ENCODE measurements at regions not wholly inside any gene's neighbourhood (a gene's known extent, or its start where the extent isn't known, plus 50 kb on each side); places are given as distances from the start of the nearest gene placed in this dataset.

GRCh38 chr14:95442016-95442632, 74.3 kb downstream of the SYNE3 start:
- DNase-seq (ENCODE audit: low read depth), result no peak

GRCh38 chr14:95440951-95441350, 75.5 kb downstream of the SYNE3 start:
- no peak for DNase-seq (ENCODE audit: low read depth)

- DNase-seq (ENCODE audit: low read depth), result no peak
Observed at GRCh38 chr14:95440496-95440895, 76.0 kb downstream of the SYNE3 start.

- DNase-seq (ENCODE audit: low read depth), result no peak
Observed at GRCh38 chr14:95439881-95440280, 76.6 kb downstream of the SYNE3 start.

GRCh38 chr14:95437715-95438114, 78.7 kb downstream of the SYNE3 start:
- DNase-seq (ENCODE audit: low read depth), result no peak

GRCh38 chr14:95436354-95436753, 80.1 kb downstream of the SYNE3 start:
- DNase-seq (ENCODE audit: low read depth), result no peak

- DNase-seq (ENCODE audit: low read depth), result no peak
Observed at GRCh38 chr14:95434121-95434520, 82.3 kb downstream of the SYNE3 start.

GRCh38 chr14:95433094-95433478, 83.4 kb downstream of the SYNE3 start:
- no peak for DNase-seq (ENCODE audit: low read depth)

GRCh38 chr14:95432144-95433093, 84.0 kb downstream of the SYNE3 start:
- DNase-seq (ENCODE audit: low read depth), result no peak

- DNase-seq (ENCODE audit: low read depth), result no peak
Observed at GRCh38 chr14:95431199-95432143, 85.0 kb downstream of the SYNE3 start.

- DNase-seq (ENCODE audit: low read depth), result no peak
Observed at GRCh38 chr14:95428557-95428956, 87.9 kb downstream of the SYNE3 start.

GRCh38 chr14:95426116-95426475, 90.4 kb downstream of the SYNE3 start:
- no peak for DNase-seq (ENCODE audit: low read depth)

- no peak for DNase-seq (ENCODE audit: low read depth)
Observed at GRCh38 chr14:95425369-95426115, 90.9 kb downstream of the SYNE3 start.

GRCh38 chr14:95424529-95424928, 91.9 kb downstream of the SYNE3 start:
- DNase-seq (ENCODE audit: low read depth), result no peak

GRCh38 chr14:95421741-95422140, 94.7 kb downstream of the SYNE3 start:
- DNase-seq (ENCODE audit: low read depth), result no peak

GRCh38 chr14:95420060-95420459, 96.4 kb downstream of the SYNE3 start:
- DNase-seq (ENCODE audit: low read depth), result no peak

GRCh38 chr14:95419569-95419968, 96.9 kb downstream of the SYNE3 start:
- no peak for DNase-seq (ENCODE audit: low read depth)

GRCh38 chr14:95418858-95419257, 97.6 kb downstream of the SYNE3 start:
- no peak for DNase-seq (ENCODE audit: low read depth)

GRCh38 chr14:95417492-95417891, 97.8 kb upstream of the CLMN start:
- DNase-seq (ENCODE audit: low read depth), result no peak

- no peak for DNase-seq (ENCODE audit: low read depth)
Observed at GRCh38 chr14:95415993-95416392, 96.3 kb upstream of the CLMN start.

GRCh38 chr14:95413289-95414215, 93.8 kb upstream of the CLMN start:
- DNase-seq (ENCODE audit: low read depth), result no peak

Data from GM04503 (cell line).